HAP-1 (cell line): ENCODE measurements at regions not wholly inside any gene's neighbourhood (a gene's known extent, or its start where the extent isn't known, plus 50 kb on each side); places are given as distances from the start of the nearest gene placed in this dataset.

Experiments
- DNase-seq, 2 experiments: peaks; one replicate each; pipeline ENCODE4 v3.0.0-alpha.2; 2016 to 2020; ENCODE audit warnings: low spot score in 2 of 2
- H3K27me3 ChIP-seq: fragments of 250-450 bp; sonication (Bioruptor Pico); 2 replicates; pipeline ENCODE4 v1.5.1; 2020; ENCODE audit warnings: low read depth, mild to moderate bottlenecking, moderate library complexity
- H3K36me3 ChIP-seq: fragments of 250-450 bp; sonication (Bioruptor Pico); replicated peaks from 2 replicates; pipeline ENCODE4 v1.5.1; 2020; ENCODE audit warnings: mild to moderate bottlenecking
- H3K4me1 ChIP-seq: fragments of 250-450 bp; sonication (Bioruptor Pico); 2 replicates; pipeline ENCODE4 v1.5.1; 2020; ENCODE audit warnings: mild to moderate bottlenecking
- H3K4me3 ChIP-seq: fragments of 250-450 bp; sonication (Bioruptor Pico); 2 replicates; pipeline ENCODE4 v1.5.1; 2020; ENCODE audit warnings: mild to moderate bottlenecking, moderate library complexity
- H3K9me3 ChIP-seq: fragments of 250-450 bp; sonication (Bioruptor Pico); 2 replicates; pipeline ENCODE4 v1.5.1; 2020; ENCODE audit warnings: mild to moderate bottlenecking, moderate library complexity
- in situ Hi-C: fragments of 300-500 bp; cut with MboI; formaldehyde crosslinking; loops from 3 replicates; pipeline ENCODE4 v1.14.3; 2020; ENCODE audit warnings: low sequenced_read_pairs, inconsistent platforms, mixed read lengths

DNA sequence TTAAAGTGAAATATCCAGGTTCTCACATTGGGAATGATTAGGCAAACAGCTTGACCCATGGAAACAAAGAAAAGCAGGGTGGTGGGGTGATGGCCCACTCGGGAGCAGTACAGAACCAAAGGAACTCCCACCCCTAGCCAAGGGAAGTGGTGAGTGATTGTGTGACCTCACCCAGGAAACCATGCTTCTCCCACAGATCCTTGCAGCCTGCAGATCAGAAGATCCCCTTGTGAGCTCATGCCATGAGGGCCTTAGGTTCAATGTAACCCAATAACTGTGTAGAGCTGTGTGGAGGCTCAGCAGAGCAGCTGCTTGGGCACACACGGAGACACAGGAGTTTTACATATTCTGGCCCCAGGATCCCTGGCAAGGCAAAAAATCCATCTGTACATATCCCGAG, 311.8 kb upstream of the DPYD start:
- Histone ChIP-seq H3K27me3 (no peaks in the 10 kb centered on the region), H3K9me3 (no peaks in the 10 kb centered on the region), H3K36me3 (no peaks in the 10 kb centered on the region), H3K4me1 (no peaks in the 10 kb centered on the region), H3K4me3 (no peak overlapping the region)
- in situ Hi-C loops, result no loop called here
- no peak for DNase-seq

DNA sequence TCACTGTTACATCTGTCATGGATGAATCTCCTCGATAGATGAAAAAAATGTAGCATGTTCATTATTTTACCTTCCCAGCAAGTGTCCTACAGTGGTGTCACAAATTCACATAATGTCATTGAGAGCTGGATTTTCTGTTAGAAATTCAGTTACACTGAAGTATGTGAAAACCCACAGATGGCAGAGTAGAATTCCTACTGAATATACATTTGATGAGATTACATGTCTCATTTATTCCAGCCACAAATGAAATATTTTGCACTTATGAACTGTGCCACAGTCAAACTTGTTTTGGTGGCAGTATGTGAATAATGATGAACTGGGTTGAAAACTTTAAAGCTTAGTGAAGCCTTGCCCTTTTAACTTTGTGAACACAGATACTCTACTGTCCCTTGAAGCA, 301.9 kb upstream of the DPYD start:
- no peak for DNase-seq
- Histone ChIP-seq H3K36me3 (no peaks in the 10 kb centered on the region), H3K4me3 (no peak overlapping the region), H3K4me1 (no peaks in the 10 kb centered on the region), H3K27me3 (0 out of 2 replicates have a peak, but pooled peaks cover 2% of the 10 kb centered on the region), H3K9me3 (no peaks in the 10 kb centered on the region)
- in situ Hi-C loops, result no loop called here

DNA sequence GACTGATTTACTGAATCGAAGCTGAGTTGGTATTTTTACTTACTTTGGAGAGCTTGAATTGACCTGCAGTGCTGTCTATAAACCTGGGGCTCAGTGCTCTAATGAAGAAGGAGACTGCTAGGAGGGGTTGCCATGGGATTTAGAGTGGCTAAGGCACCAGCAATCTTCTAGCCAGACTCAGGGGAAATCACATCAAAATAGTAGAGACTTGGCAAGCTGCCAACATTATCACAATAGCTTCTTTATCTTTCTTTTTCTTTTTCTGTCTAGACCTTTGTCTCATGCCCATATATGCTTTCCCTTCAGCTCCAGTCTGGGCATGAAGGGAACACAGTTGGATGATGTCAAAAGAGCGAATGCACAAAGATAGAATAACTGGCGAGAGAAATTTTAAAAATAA, 301.1 kb upstream of the DPYD start:
- H3K27me3 ChIP-seq, result 0 out of 2 replicates have a peak, but pooled peaks cover 2% of the 10 kb centered on the region
- H3K36me3 ChIP-seq, result no peaks in the 10 kb centered on the region
- no peak overlapping the region for H3K4me3 ChIP-seq
- no peak for DNase-seq
- H3K4me1 ChIP-seq, result no peaks in the 10 kb centered on the region
- no peaks in the 10 kb centered on the region for H3K9me3 ChIP-seq
- in situ Hi-C loops, result no loop called here

DNA sequence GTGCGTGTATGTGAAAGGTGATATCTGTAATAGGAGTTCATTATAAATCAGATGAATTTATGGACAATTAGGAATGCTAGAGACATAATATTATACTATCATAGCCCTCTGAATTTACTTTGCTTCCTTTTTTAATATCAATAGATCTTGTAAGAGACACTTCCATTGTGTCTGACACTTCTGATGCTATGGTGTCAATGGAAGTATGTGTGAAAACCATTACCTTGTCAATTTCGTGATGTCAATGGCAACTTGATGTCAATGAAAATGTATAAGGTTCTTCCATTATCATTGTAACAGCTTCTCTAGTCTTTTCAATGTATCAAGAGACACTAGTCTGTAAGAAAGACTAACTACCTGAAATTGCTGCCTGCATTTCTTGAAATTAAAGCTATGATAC, 296.8 kb upstream of the DPYD start:
- in situ Hi-C loops, result no loop called here
- Histone ChIP-seq H3K9me3 (no peaks in the 10 kb centered on the region), H3K4me3 (no peak overlapping the region), H3K4me1 (no peaks in the 10 kb centered on the region), H3K36me3 (no peaks in the 10 kb centered on the region), H3K27me3 (0 out of 2 replicates have a peak, but pooled peaks cover 2% of the 10 kb centered on the region)
- DNase-seq, result no peak

DNA sequence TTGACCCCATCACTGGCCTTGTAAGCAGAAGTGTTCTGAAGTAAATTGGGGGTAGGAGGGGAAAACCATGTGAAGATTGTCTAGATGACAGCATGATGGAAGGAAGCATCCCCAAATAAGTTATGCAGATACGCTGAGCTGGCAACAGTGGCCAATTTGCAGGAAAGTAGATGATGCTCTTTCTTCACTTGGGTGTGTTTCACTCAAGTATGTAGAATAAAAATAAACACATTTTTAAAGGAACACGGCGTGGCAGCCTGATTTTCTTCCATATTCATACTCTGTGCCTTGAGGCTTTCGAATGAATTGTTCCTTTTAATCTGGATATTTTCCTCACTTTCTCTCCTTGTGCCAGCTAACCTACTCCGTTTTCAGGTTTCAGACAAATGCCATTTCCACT, 295.5 kb upstream of the DPYD start:
- Histone ChIP-seq H3K4me3 (no peak overlapping the region), H3K9me3 (no peaks in the 10 kb centered on the region), H3K4me1 (no peaks in the 10 kb centered on the region), H3K36me3 (no peaks in the 10 kb centered on the region), H3K27me3 (0 out of 2 replicates have a peak, but pooled peaks cover 2% of the 10 kb centered on the region)
- in situ Hi-C loops, result no loop called here
- DNase-seq, result no peak

DNA sequence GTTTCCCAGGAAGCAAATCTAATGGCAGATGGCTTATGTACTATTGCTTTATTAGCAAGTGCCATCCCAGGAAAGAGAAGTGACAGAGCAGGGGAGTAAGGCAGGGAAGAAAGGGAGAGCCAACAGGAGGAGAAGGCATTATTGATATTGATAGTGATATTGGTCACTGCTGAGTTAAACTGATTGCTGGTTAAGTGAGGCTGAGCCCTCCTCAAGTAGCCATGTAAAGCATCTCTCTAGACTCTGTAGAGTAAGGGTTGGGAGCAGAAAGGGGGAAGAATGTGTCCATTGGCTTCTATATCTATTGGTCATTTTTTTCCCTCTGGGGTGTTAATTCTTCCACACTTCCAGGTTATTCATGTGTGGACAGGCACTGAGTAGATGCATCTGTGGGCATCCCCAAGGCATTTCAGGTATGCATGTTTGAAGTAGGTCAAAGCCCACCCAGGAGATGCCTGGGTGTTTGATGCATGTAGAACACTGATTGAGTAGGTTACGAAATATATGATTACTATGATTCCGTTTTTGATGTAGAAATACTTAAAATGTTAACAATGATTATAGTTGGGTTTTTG, 290.5 kb upstream of the DPYD start:
- Histone ChIP-seq H3K27me3 (no peaks in the 10 kb centered on the region), H3K9me3 (no peaks in the 10 kb centered on the region), H3K36me3 (no peaks in the 10 kb centered on the region), H3K4me1 (peaks cover 6% of the 10 kb centered on the region; the same call in 1 of the 2 replicates), H3K4me3 (no peak overlapping the region)
- in situ Hi-C loops, result no loop called here
- no peak for DNase-seq

DNA sequence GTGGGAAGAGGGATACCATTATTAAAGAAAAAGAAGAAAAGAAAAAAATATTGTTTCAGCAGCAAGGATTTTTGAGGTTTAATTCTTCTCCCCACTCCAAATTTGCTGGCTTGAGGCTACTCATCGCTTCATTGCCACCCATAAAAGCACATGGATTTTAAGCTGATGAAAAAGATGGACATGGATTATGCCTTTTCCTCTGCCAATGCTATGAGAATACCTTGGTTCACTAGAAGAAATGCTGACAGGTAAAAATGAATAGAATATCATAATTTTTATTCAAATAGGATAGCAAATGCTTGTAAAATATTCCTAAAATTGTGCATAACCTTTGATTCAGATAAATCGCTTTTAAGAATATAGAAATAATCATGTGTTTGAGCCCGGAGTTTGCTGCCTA, 289.7 kb upstream of the DPYD start:
- no peaks in the 10 kb centered on the region for H3K36me3 ChIP-seq
- no peaks in the 10 kb centered on the region for H3K9me3 ChIP-seq
- H3K4me3 ChIP-seq, result no peak overlapping the region
- no peak for DNase-seq
- in situ Hi-C loops, result no loop called here
- H3K4me1 ChIP-seq, result peaks cover 8% of the 10 kb centered on the region; the same call in 1 of the 2 replicates
- no peaks in the 10 kb centered on the region for H3K27me3 ChIP-seq

DNA sequence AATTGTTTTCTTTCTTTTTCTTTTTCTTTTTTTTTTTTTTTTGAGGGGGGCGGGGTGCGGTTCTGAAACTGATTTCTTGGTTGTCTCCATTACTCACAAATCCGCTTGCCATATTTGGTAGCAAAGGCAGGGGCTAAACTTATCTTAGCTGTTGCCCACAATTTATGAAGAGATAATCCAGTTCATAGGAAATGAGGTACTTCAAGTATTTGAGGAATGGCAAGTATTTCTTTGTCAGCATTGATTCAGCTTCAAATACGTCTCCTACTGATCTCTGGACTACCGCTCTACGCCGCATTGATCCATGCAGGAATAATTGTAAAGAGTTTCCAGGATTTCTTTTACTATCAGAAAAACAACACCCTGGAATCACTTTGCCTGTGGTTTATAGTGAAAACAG, 289.2 kb upstream of the DPYD start:
- Histone ChIP-seq H3K27me3 (no peaks in the 10 kb centered on the region), H3K4me1 (peaks cover 10% of the 10 kb centered on the region), H3K4me3 (no peak overlapping the region), H3K9me3 (no peaks in the 10 kb centered on the region), H3K36me3 (no peaks in the 10 kb centered on the region)
- DNase-seq, result peak in 1 of 2 experiments; percentile 20
- in situ Hi-C loops, result no loop called here

DNA sequence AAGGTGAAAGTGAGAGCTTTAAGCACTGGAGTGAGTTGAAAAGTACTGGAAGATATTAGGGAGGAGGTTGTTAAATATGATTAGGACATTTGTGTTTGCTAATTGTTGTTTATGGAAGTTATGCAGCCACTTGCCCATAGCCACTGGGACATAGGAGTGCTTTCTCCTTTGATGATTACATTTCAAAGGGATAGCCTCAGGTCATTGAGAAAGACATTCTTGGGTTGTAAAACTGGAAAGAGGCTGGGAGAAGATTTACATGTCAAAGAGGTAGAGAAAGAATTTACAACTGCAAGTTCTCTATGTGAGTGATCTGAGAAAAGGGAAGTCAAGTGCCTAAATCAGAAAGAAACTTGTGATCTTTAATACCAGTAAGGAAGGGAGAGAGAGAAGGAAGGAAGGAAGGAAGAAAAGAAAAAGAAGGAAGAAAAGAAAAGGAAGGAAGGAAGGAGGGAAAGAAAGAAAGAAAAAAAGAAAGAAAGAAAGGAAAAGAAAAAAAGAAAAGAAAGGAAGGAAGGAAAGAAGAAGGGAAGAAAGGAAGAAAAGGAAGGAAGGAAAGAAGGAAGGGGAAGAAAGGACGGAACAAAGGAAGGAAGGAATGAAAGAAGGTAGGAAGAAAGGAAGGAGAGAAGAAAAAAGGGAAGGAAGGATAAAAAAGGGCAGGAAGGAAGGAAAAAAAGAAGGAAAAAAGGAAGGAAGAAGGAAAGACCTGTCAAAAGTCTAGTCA, 284.6 kb upstream of the DPYD start:
- 0 out of 2 replicates have a peak, but pooled peaks cover 9% of the 10 kb centered on the region for H3K27me3 ChIP-seq
- H3K4me1 ChIP-seq, result peaks cover 11% of the 10 kb centered on the region
- no peaks in the 10 kb centered on the region for H3K36me3 ChIP-seq
- in situ Hi-C loops, result no loop called here
- DNase-seq, result peak; percentile 12 to 83
- no peaks in the 10 kb centered on the region for H3K9me3 ChIP-seq
- H3K4me3 ChIP-seq, result no peak overlapping the region

DNA sequence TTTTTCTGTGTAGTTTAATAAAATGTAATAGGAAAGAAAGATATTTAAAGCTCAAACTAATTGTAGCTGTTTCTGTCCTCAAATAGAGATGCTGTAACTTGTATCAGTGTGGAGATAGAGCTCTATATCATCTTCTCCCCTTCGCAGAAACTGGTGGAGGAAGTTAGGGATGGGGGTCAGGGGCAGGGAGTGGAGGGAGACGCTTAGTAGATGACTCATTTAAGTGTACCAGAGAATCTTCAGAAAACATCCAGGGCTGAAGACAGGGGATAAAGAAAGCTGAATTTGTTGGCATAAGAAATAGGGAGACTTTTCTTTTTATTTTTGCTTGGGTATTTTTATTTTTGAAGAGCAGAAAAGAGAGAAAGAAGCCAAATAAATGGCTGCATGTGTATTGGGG, 282.6 kb upstream of the DPYD start:
- Histone ChIP-seq H3K9me3 (no peaks in the 10 kb centered on the region), H3K4me3 (no peak overlapping the region), H3K4me1 (peaks cover 11% of the 10 kb centered on the region), H3K36me3 (no peaks in the 10 kb centered on the region), H3K27me3 (0 out of 2 replicates have a peak, but pooled peaks cover 9% of the 10 kb centered on the region)
- no peak for DNase-seq
- in situ Hi-C loops, result no loop called here

DNA sequence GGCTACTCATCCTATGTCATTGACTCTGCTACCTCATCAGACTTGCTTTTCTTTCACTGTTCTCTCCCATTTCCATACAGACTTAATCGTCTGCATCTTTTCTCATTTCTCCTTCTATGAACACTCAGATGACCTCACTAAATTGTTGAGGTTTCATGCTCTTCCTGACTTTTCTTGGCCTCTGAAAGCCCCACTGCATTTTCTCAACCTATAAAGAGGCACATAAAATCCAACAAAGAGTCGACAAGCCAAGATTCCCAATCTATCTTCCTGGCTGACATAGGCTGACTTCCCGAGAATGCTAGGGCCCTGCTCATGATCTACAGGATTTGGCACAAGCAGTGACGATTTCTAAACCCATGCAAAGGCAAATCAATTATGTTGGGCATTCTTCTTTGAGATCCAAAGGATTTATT, 280.8 kb upstream of the DPYD start:
- H3K4me1 ChIP-seq, result peaks cover 5% of the 10 kb centered on the region
- H3K9me3 ChIP-seq, result no peaks in the 10 kb centered on the region
- in situ Hi-C loops, result no loop called here
- 0 out of 2 replicates have a peak, but pooled peaks cover 9% of the 10 kb centered on the region for H3K27me3 ChIP-seq
- no peaks in the 10 kb centered on the region for H3K36me3 ChIP-seq
- DNase-seq, result no peak
- H3K4me3 ChIP-seq, result no peak overlapping the region

DNA sequence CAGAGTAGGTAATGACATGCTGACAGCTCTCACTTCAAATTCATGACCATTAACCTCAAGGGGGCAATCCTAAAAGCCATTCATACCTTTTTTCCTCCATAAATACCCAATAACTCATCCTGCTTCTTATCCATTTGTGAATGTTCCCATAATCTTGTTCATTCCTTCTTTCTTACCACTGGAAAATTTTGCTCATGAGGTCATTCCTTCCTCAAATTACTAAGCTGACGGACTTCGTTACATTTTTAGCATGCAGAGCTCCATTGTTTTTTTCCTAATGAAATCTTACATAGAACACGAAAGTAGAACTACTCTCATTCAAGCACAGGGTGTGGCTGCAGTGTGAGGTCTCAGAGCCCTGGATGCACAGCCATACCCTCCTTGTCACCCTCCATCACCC, 276.5 kb upstream of the DPYD start:
- Histone ChIP-seq H3K36me3 (no peaks in the 10 kb centered on the region), H3K4me3 (no peak overlapping the region), H3K27me3 (peaks cover 11% of the 10 kb centered on the region; the same call in 1 of the 2 replicates), H3K4me1 (no peaks in the 10 kb centered on the region), H3K9me3 (no peaks in the 10 kb centered on the region)
- in situ Hi-C loops, result no loop called here
- DNase-seq, result no peak

DNA sequence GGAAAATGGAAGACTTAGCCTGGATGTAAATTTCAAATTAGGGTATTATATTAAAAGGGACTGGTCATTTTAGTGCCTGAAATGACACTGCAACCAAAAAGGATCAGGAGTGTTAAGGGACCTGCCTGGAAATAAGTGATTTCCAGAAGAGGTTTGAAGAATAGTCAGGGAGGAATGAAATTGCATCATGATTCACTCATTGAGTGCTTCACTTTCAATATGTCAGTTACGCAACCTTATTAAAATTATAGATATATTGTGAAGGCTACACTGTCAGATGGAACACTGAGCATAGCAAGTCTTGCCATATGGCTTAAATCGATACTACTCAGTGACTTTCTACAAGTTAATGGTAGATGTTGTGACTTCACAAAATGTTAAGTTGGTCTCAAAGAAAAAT, 275.2 kb upstream of the DPYD start:
- Histone ChIP-seq H3K9me3 (no peaks in the 10 kb centered on the region), H3K27me3 (peaks cover 6% of the 10 kb centered on the region), H3K4me3 (no peak overlapping the region), H3K36me3 (no peaks in the 10 kb centered on the region), H3K4me1 (no peaks in the 10 kb centered on the region)
- in situ Hi-C loops, result no loop called here
- no peak for DNase-seq

DNA sequence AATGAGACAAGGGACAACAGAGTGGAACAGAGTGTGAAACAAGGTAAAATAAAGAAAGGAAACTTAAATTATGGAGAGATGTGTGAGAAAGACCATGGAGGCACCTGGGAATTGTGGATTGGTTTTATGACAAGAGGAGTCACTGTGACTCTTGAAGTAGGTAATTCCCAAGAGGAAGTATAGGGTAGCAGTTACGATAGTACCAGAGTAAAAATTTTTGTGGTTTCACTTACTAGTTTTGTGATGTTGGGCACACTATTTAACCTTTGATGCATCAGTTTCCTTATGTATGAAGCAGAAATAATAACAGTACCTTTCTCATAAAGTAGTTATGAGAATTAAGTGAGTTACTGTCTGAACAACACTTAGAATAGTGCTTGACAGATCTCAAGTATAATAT, 267.9 kb upstream of the DPYD start:
- Histone ChIP-seq H3K9me3 (no peaks in the 10 kb centered on the region), H3K4me3 (no peak overlapping the region), H3K4me1 (no peaks in the 10 kb centered on the region), H3K36me3 (no peaks in the 10 kb centered on the region), H3K27me3 (peaks cover 3% of the 10 kb centered on the region; the same call in 1 of the 2 replicates)
- in situ Hi-C loops, result no loop called here
- no peak for DNase-seq
